HG03439 (cell line): ENCODE measurements at regions not wholly inside any gene's neighbourhood (a gene's known extent, or its start where the extent isn't known, plus 50 kb on each side); places are given as distances from the start of the nearest gene placed in this dataset.

Experiments used
- ATAC-seq: cut with Tn5 transposase; IDR thresholded peaks from one replicate; pipeline ENCODE4 v1.9.1; 2021; ENCODE audit warnings: mild to moderate bottlenecking, moderate library complexity; ENCODE audit not compliant: unreplicated experiment

GRCh38 chr16:72291531-72291981, 119.6 kb upstream of the PMFBP1 start:
- no peak for ATAC-seq

GRCh38 chr16:72291121-72291520, 119.2 kb upstream of the PMFBP1 start:
- ATAC-seq = no peak

- no peak for ATAC-seq
Measured at GRCh38 chr16:72287649-72288048, 115.7 kb upstream of the PMFBP1 start.

- no peak for ATAC-seq
Measured at GRCh38 chr16:72286936-72287620, 115.1 kb upstream of the PMFBP1 start.

- no peak for ATAC-seq
Measured at GRCh38 chr16:72285728-72286127, 113.8 kb upstream of the PMFBP1 start.

- ATAC-seq = no peak
Measured at GRCh38 chr16:72285324-72285723, 113.4 kb upstream of the PMFBP1 start.

GRCh38 chr16:72284042-72284789, 112.3 kb upstream of the PMFBP1 start:
- no peak for ATAC-seq

- ATAC-seq = no peak
Measured at GRCh38 chr16:72282362-72282761, 110.4 kb upstream of the PMFBP1 start.

- no peak for ATAC-seq
Measured at GRCh38 chr16:72278301-72278700, 106.3 kb upstream of the PMFBP1 start.

GRCh38 chr16:72277749-72278148, 105.8 kb upstream of the PMFBP1 start:
- no peak for ATAC-seq

GRCh38 chr16:72271699-72272240, 99.8 kb upstream of the PMFBP1 start:
- no peak for ATAC-seq

- no peak for ATAC-seq
Measured at GRCh38 chr16:72270531-72270930, 98.6 kb upstream of the PMFBP1 start.

GRCh38 chr16:72266836-72267235, 94.9 kb upstream of the PMFBP1 start:
- ATAC-seq = no peak

- ATAC-seq = no peak
Measured at GRCh38 chr16:72264771-72265170, 92.8 kb upstream of the PMFBP1 start.

- ATAC-seq = no peak
Measured at GRCh38 chr16:72262711-72263110, 90.8 kb upstream of the PMFBP1 start.

- no peak for ATAC-seq
Measured at GRCh38 chr16:72261127-72261526, 89.2 kb upstream of the PMFBP1 start.

GRCh38 chr16:72256398-72257066, 84.6 kb upstream of the PMFBP1 start:
- ATAC-seq = no peak

- ATAC-seq = no peak
Measured at GRCh38 chr16:72255786-72256185, 83.8 kb upstream of the PMFBP1 start.

- no peak for ATAC-seq
Measured at GRCh38 chr16:72247821-72248253, 75.9 kb upstream of the PMFBP1 start.

- ATAC-seq = no peak
Measured at GRCh38 chr16:72246423-72246822, 74.5 kb upstream of the PMFBP1 start.

GRCh38 chr16:72244853-72245252, 72.9 kb upstream of the PMFBP1 start:
- ATAC-seq = no peak

GRCh38 chr16:72243621-72244020, 71.7 kb upstream of the PMFBP1 start:
- ATAC-seq = no peak
